Neural cell (in vitro differentiated cells): ENCODE measurements at regions not wholly inside any gene's neighbourhood (a gene's known extent, or its start where the extent isn't known, plus 50 kb on each side); places are given as distances from the start of the nearest gene placed in this dataset.

Experiments used
- CTCF ChIP-seq: fragments of 450-650 bp; IDR thresholded peaks from 2 replicates; pipeline ENCODE4 v1.5.1; 2014; ENCODE audit warnings: antibody characterized with exemption, mild to moderate bottlenecking, moderate library complexity; ENCODE audit not compliant: poor library complexity, severe bottlenecking
- EP300 ChIP-seq: fragments of 450-650 bp; conservative IDR thresholded peaks from 2 replicates; pipeline ENCODE4 v1.6.1; 2014; ENCODE audit warnings: antibody characterized with exemption, mild to moderate bottlenecking, moderate library complexity; ENCODE audit not compliant: poor library complexity, severe bottlenecking
- EZH2 ChIP-seq: fragments of 200-600, 300-800 bp; shearing (Covaris generic), sonication (generic); IDR thresholded peaks from 2 replicates; pipeline ENCODE4 v1.6.1; 2014; ENCODE audit warnings: antibody characterized with exemption, low read length, borderline replicate concordance, mild to moderate bottlenecking; ENCODE audit not compliant: insufficient read depth, poor library complexity, severe bottlenecking
- POLR2AphosphoS5 ChIP-seq: IDR thresholded peaks from 2 replicates; pipeline ENCODE4 v1.6.1; 2012
- RAD21 ChIP-seq: fragments of 450-650 bp; conservative IDR thresholded peaks from 2 replicates; pipeline ENCODE4 v1.6.1; 2014; ENCODE audit warnings: antibody characterized with exemption, mild to moderate bottlenecking, moderate library complexity
- TAF1 ChIP-seq: IDR thresholded peaks from 2 replicates; pipeline ENCODE4 v1.6.1; 2012; ENCODE audit warnings: low read depth

GRCh38 chr4:71689822-71690221, 94.1 kb downstream of the GC start:
- TF ChIP-seq EZH2 = no peak
- no peak for TF ChIP-seq CTCF
- no peak for TF ChIP-seq RAD21
- no peak for TF ChIP-seq POLR2AphosphoS5
- TF ChIP-seq TAF1 = no peak
- TF ChIP-seq EP300 = no peak
